Endothelial cell of umbilical vein (primary cell): ENCODE measurements at regions not wholly inside any gene's neighbourhood (a gene's known extent, or its start where the extent isn't known, plus 50 kb on each side); places are given as distances from the start of the nearest gene placed in this dataset.

Experiments
- BruUV-seq: library from RNA; stranded (reverse); fragments of 400-500 nt; replicated peaks from 2 replicates; lab custom pipeline; 2021; lab: Mats Ljungman, UMichigan
- CTCF ChIA-PET: fragments of 300-600, 350-600 bp; sonication (Branson Sonifier 250); formaldehyde crosslinking; loops from one replicate; lab custom pipeline; 2021; ENCODE audit warnings: antibody characterized with exemption, inconsistent platforms; lab: Charles Lee
- POLR2A ChIA-PET: fragments of 300-600, 350-600 bp; sonication (Branson Sonifier 250); formaldehyde crosslinking; loops from one replicate; lab custom pipeline; 2021; ENCODE audit warnings: antibody characterized with exemption, inconsistent platforms; lab: Charles Lee
- DNase-seq: peaks from one replicate; pipeline ENCODE4 v3.0.0-alpha.2; 2011; ENCODE audit warnings: low read depth, low spot score
- FAIRE-seq: peaks from 2 replicates; lab custom pipeline; 2011; peaks lifted over from hg19 to GRCh38; lab: Jason Lieb, UNC
- H2AFZ ChIP-seq: 2 replicates; pipeline ENCODE4 v1.6.0; 2012; ENCODE audit warnings: low read depth, low read length, control low read depth, inconsistent platforms
- H3K27ac ChIP-seq: 2 replicates; pipeline ENCODE4 v1.5.1; 2011; ENCODE audit warnings: low read depth, mild to moderate bottlenecking, control low read depth, low read length, moderate library complexity; ENCODE audit not compliant: insufficient read depth
- H3K27me3 ChIP-seq, 2 experiments: 2 replicates each; pipeline versions ENCODE4 v1.6.0 to v1.6.1; 2011; ENCODE audit warnings: low read length in 2 of 2, mixed read lengths in 1 of 2; ENCODE audit not compliant: control insufficient read depth in 2 of 2, insufficient read depth in 2 of 2
- H3K36me3 ChIP-seq, 2 experiments: 2 replicates in 1 of 2; 3 replicates in 1 of 2; pipeline ENCODE4 v1.5.1; 2011; ENCODE audit warnings: low read length in 2 of 2, mild to moderate bottlenecking in 1 of 2, moderate library complexity in 1 of 2; ENCODE audit not compliant: control insufficient read depth in 2 of 2, insufficient read depth in 2 of 2; ENCODE audit errors: extremely low read depth in 1 of 2
- H3K4me1 ChIP-seq: 3 replicates; pipeline ENCODE4 v1.5.1; 2011; ENCODE audit warnings: mild to moderate bottlenecking, low read length; ENCODE audit not compliant: control insufficient read depth, insufficient read depth; ENCODE audit errors: extremely low read depth
- H3K4me2 ChIP-seq: 2 replicates; pipeline ENCODE4 v1.6.1; 2011; ENCODE audit warnings: low read length, control low read depth, mixed read lengths; ENCODE audit not compliant: insufficient read depth
- H3K4me3 ChIP-seq, 3 experiments: fragments of 200-600 bp in 1 of 3; sonication (generic), shearing (Covaris generic) in 1 of 3; replicated peaks in 1 of 3; 2 replicates each; pipeline ENCODE4 v1.5.1; 2011 to 2016; ENCODE audit warnings: control low read depth in 3 of 3, low read length in 3 of 3, mild to moderate bottlenecking in 2 of 3, inconsistent platforms in 1 of 3, low read depth in 1 of 3, moderate library complexity in 1 of 3; ENCODE audit not compliant: insufficient read depth in 1 of 3
- H3K79me2 ChIP-seq: 2 replicates; pipeline ENCODE4 v1.6.0; 2012; ENCODE audit warnings: low read length, inconsistent platforms; ENCODE audit not compliant: control insufficient read depth, insufficient read depth
- H3K9ac ChIP-seq: replicated peaks from 2 replicates; pipeline ENCODE3; 2011; ENCODE audit warnings: low read length, control low read depth; ENCODE audit not compliant: insufficient read depth; ENCODE audit errors: extremely low read depth
- H3K9me1 ChIP-seq: replicated peaks from 3 replicates; pipeline ENCODE4 v1.6.0; 2011; ENCODE audit warnings: mild to moderate bottlenecking, low read length; ENCODE audit not compliant: control insufficient read depth, insufficient read depth; ENCODE audit errors: extremely low read depth
- H3K9me3 ChIP-seq: replicated peaks from 2 replicates; pipeline ENCODE4 v1.5.1; 2012; ENCODE audit warnings: low read length, inconsistent platforms; ENCODE audit not compliant: control insufficient read depth, insufficient read depth
- H4K20me1 ChIP-seq: replicated peaks from 2 replicates; pipeline ENCODE3; 2011; ENCODE audit warnings: mild to moderate bottlenecking, low read length; ENCODE audit not compliant: control insufficient read depth, insufficient read depth; ENCODE audit errors: extremely low read depth
- CTCF ChIP-seq, 2 donors: IDR thresholded peaks; 1 replicate in 1 of 2; 2 replicates in 1 of 2; pipeline ENCODE4 v1.5.1; 2011; ENCODE audit warnings: low read length in 2 of 2, mild to moderate bottlenecking in 2 of 2, moderate library complexity in 2 of 2, control low read depth in 1 of 2, inconsistent platforms in 1 of 2, low read depth in 1 of 2; ENCODE audit not compliant: insufficient read depth in 1 of 2; ENCODE audit errors: extremely low read depth in 1 of 2
- EZH2 ChIP-seq: IDR thresholded peaks from 2 replicates; pipeline ENCODE4 v1.6.1; 2012; ENCODE audit warnings: borderline replicate concordance, low read depth, mild to moderate bottlenecking, moderate library complexity, low read length, inconsistent platforms; ENCODE audit not compliant: severe bottlenecking
- FOS ChIP-seq: IDR thresholded peaks from 2 replicates; pipeline ENCODE4 v1.6.1; 2011; ENCODE audit warnings: mild to moderate bottlenecking, low read length, moderate library complexity, borderline replicate concordance; ENCODE audit not compliant: insufficient read depth
- GATA2 ChIP-seq: IDR thresholded peaks from 2 replicates; pipeline ENCODE4 v1.7.0; 2011; ENCODE audit warnings: low read depth, mild to moderate bottlenecking, moderate library complexity, mixed read lengths, low read length; ENCODE audit not compliant: insufficient read length, insufficient read depth
- JUN ChIP-seq: IDR thresholded peaks from 2 replicates; pipeline ENCODE4 v1.6.1; 2011; ENCODE audit warnings: borderline replicate concordance, low read depth; ENCODE audit not compliant: insufficient read length, insufficient read depth
- MYC ChIP-seq: IDR thresholded peaks from one replicate; pipeline ENCODE4 v1.6.1; 2011; ENCODE audit warnings: mild to moderate bottlenecking, low read depth, low read length
- POLR2A ChIP-seq: IDR thresholded peaks from 2 replicates; pipeline ENCODE4 v1.6.1; 2012; ENCODE audit warnings: low read depth, mild to moderate bottlenecking, control low read depth, low read length
- POLR2AphosphoS5 ChIP-seq: IDR thresholded peaks from 2 replicates; pipeline ENCODE4 v1.6.1; 2012; ENCODE audit warnings: low read depth, mild to moderate bottlenecking, control low read depth, low read length, moderate library complexity; ENCODE audit not compliant: insufficient read depth
- dilution Hi-C: fragments of 300-500 bp; cut with MboI; formaldehyde crosslinking; loops from one replicate; pipeline ENCODE4 v1.15.0; 2019; ENCODE audit warnings: low sequenced_read_pairs; ENCODE audit not compliant: extremely low pct_ligation_motif_present
- intact Hi-C: fragments of 100-400 bp; cut with micrococcal nuclease; formaldehyde crosslinking; loops from one replicate; pipeline ENCODE4 v1.10.0; 2022
- TF ChIP-seq, protein P1 (sequence below): IDR thresholded peaks from 2 replicates; pipeline ENCODE4 v1.6.1; 2011; ENCODE audit not compliant: insufficient read depth, insufficient read length

DNA sequence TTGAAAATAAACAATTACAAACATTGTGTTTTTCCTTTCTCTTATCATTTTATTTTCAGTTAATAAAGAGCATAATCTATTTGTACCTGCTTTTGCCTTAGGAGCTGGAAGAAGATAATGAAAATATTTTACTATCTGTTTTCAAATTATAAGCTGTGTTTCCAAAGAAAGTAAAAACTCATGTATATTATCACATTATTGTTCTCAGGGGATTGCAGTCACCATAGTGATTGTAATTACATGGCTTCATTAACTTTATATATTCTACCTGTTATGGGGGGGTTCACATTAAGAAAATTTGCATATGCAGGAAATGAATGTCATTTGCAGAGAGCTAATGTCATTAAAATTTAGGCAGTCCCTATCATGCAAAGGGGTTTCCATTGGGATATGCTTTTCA lies 542.3 kb downstream of the NXPH1 start:
- H3K36me3 ChIP-seq = no peaks in the 10 kb centered on the region
- no peak overlapping the region for H3K27ac ChIP-seq
- POLR2A ChIA-PET = no interaction called here
- no peak overlapping the region for H3K9ac ChIP-seq
- dilution Hi-C loops (no loop called here), intact Hi-C loops (no loop called here)
- H4K20me1 ChIP-seq = no peaks in the 10 kb centered on the region
- no peak for TF ChIP-seq POLR2A
- TF ChIP-seq, protein P1, sequence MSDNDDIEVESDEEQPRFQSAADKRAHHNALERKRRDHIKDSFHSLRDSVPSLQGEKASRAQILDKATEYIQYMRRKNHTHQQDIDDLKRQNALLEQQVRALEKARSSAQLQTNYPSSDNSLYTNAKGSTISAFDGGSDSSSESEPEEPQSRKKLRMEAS = no peak
- no peak for TF ChIP-seq GATA2
- no peak for TF ChIP-seq POLR2AphosphoS5
- TF ChIP-seq JUN = no peak
- TF ChIP-seq CTCF (IDR thresholded peaks at IDR 0.05; ENCODE audit: extremely low read depth in 1 of 2, insufficient read depth in 1 of 2, low read depth in 1 of 2, low read length in 2 of 2) = no peak
- no peak for TF ChIP-seq FOS
- TF ChIP-seq EZH2 = no peak
- TF ChIP-seq MYC = no peak
- no peak for DNase-seq
- H2AFZ ChIP-seq = no peak overlapping the region
- no peaks in the 10 kb centered on the region for H3K4me1 ChIP-seq
- CTCF ChIA-PET = no interaction called here
- no peaks in the 10 kb centered on the region for H3K27me3 ChIP-seq
- H3K4me3 ChIP-seq = no peak overlapping the region
- peaks cover 3% of the 10 kb centered on the region for H3K9me3 ChIP-seq
- H3K79me2 ChIP-seq = no peaks in the 10 kb centered on the region
- no peak for FAIRE-seq
- H3K9me1 ChIP-seq = no peaks in the 10 kb centered on the region
- no peak overlapping the region for H3K4me2 ChIP-seq
- BruUV-seq = no TSS peak
